ENCODE measurements at regions not wholly inside any gene's neighbourhood (a gene's known extent, or its start where the extent isn't known, plus 50 kb on each side); places are given as distances from the start of the nearest gene placed in this dataset.

DNA sequence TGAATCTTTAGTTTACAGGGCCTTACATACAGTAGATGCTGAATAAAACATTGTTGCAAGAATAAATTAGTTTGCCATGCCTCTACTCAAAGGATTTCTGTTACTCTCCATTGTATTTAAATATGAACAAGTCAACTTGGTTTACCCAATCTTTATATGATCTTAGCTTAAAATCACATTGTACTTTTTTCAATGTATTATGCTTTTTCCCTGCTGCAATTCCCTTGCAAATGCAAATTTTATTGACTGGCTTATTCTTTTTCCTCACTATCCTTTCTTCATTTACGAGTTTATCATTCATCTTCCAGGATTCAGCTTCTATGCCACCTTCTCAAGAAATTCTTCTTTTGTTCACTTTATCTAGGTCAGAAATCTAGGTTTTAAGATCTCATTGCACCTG lies 571.4 kb upstream of the ZNF804A start:
- H3K36me3 ChIP-seq (ENCODE audit: control insufficient read depth, insufficient read depth, low read length), result no peaks in the 10 kb centered on the region
- FAIRE-seq, result no peak
- H3K4me2 ChIP-seq (ENCODE audit: insufficient read depth, low read length), result no peak overlapping the region
- intact Hi-C loops (cut with micrococcal nuclease) (no loop called here), in situ Hi-C loops (cut with MboI) (no loop called here)
- H3K27me3 ChIP-seq (ENCODE audit: control insufficient read depth in 2 of 2, insufficient read depth in 2 of 2, low read length in 2 of 2), result no peaks in the 10 kb centered on the region
- no peak overlapping the region for H3K4me3 ChIP-seq
- H3K9ac ChIP-seq (ENCODE audit: insufficient read depth in 1 of 2, low read depth in 2 of 2, low read length in 2 of 2), result no peak overlapping the region
- 0% methylated on average over 1 of the region's 1 CpG for WGBS (ENCODE audit: insufficient coverage, low coverage, missing lambda C conversion rate)
- no peaks in the 10 kb centered on the region for H4K20me1 ChIP-seq (replicated peaks; ENCODE audit: control insufficient read depth, insufficient read depth, low read length)
- H3K9me1 ChIP-seq (ENCODE audit: control insufficient read depth, insufficient read depth, low read length), result no peaks in the 10 kb centered on the region
- ChIA-PET POLR2A (no interaction called here), CTCF (ENCODE audit: low intra/inter-chr PET ratio) (no interaction called here)
- no TSS peak for BruUV-seq (replicated peaks)
- no peaks in the 10 kb centered on the region for H3K9me3 ChIP-seq (replicated peaks; ENCODE audit: control insufficient read depth, insufficient read depth, low read depth, low read length)
- H3K27ac ChIP-seq (ENCODE audit: extremely low read depth, low read depth, low read length), result no peak overlapping the region
- TF ChIP-seq ZBED1 (IDR thresholded peaks at IDR 0.05) (no peak), ZBTB1 (CRISPR knock-in tag; IDR thresholded peaks at IDR 0.05; ENCODE audit: borderline replicate concordance, low read depth) (no peak), STAT5A (IDR thresholded peaks at IDR 0.05; ENCODE audit: borderline replicate concordance, low read length) (no peak)
- TF ChIP-seq, protein P1, sequence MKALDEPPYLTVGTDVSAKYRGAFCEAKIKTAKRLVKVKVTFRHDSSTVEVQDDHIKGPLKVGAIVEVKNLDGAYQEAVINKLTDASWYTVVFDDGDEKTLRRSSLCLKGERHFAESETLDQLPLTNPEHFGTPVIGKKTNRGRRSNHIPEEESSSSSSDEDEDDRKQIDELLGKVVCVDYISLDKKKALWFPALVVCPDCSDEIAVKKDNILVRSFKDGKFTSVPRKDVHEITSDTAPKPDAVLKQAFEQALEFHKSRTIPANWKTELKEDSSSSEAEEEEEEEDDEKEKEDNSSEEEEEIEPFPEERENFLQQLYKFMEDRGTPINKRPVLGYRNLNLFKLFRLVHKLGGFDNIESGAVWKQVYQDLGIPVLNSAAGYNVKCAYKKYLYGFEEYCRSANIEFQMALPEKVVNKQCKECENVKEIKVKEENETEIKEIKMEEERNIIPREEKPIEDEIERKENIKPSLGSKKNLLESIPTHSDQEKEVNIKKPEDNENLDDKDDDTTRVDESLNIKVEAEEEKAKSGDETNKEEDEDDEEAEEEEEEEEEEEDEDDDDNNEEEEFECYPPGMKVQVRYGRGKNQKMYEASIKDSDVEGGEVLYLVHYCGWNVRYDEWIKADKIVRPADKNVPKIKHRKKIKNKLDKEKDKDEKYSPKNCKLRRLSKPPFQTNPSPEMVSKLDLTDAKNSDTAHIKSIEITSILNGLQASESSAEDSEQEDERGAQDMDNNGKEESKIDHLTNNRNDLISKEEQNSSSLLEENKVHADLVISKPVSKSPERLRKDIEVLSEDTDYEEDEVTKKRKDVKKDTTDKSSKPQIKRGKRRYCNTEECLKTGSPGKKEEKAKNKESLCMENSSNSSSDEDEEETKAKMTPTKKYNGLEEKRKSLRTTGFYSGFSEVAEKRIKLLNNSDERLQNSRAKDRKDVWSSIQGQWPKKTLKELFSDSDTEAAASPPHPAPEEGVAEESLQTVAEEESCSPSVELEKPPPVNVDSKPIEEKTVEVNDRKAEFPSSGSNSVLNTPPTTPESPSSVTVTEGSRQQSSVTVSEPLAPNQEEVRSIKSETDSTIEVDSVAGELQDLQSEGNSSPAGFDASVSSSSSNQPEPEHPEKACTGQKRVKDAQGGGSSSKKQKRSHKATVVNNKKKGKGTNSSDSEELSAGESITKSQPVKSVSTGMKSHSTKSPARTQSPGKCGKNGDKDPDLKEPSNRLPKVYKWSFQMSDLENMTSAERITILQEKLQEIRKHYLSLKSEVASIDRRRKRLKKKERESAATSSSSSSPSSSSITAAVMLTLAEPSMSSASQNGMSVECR (CRISPR knock-in tag; IDR thresholded peaks at IDR 0.05), result no peak
- TF ChIP-seq, protein P2, sequence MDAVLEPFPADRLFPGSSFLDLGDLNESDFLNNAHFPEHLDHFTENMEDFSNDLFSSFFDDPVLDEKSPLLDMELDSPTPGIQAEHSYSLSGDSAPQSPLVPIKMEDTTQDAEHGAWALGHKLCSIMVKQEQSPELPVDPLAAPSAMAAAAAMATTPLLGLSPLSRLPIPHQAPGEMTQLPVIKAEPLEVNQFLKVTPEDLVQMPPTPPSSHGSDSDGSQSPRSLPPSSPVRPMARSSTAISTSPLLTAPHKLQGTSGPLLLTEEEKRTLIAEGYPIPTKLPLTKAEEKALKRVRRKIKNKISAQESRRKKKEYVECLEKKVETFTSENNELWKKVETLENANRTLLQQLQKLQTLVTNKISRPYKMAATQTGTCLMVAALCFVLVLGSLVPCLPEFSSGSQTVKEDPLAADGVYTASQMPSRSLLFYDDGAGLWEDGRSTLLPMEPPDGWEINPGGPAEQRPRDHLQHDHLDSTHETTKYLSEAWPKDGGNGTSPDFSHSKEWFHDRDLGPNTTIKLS (IDR thresholded peaks at IDR 0.05; ENCODE audit: borderline replicate concordance, low read depth), result no peak
- H3K79me2 ChIP-seq (ENCODE audit: control insufficient read depth, insufficient read depth, low read length), result no peaks in the 10 kb centered on the region
- ATAC-seq, result no peak
- no peak for DNase-seq (ENCODE audit: extremely low read depth in 1 of 4, low spot score in 3 of 4)
- H3K4me1 ChIP-seq (replicated peaks in 1 of 2; ENCODE audit: control insufficient read depth in 2 of 2, insufficient read depth in 2 of 2, low read length in 2 of 2), result no peaks in the 10 kb centered on the region
- H2AFZ ChIP-seq (ENCODE audit: low read depth, low read length), result no peak overlapping the region
